ENCODE measurements at regions not wholly inside any gene's neighbourhood (a gene's known extent, or its start where the extent isn't known, plus 50 kb on each side); places are given as distances from the start of the nearest gene placed in this dataset.

DNA sequence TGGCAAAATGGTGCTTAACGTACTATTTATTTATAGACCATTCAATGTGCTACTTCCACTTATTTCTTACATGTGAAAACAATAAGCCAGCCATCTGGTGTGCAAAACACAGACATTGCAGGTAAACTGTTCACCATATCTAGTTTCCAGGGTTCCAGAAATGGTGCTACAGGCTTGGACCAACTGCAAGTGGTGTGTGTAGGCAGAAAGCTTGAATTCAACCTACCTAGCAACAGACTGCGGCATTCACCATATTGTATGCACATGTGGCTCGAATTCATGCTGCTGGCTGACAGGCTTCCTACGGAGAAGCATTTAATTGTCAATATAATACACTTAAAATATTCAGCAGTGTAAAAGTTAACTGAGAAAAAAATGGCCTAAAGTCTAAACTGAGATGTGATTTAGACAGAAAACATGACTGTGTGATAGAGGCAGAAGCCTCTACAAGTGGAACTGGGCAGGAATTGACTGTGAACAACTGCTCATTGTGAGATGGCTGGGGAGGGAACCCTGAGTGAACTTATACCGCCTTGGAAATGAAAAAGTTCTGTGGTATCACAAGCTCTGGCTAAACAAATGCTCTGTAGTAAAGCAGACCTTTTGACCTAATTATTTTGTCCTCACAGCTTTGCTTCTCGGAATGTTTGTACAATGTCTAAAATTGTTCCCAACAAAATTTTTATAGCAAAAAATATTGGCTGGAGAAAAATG lies 434.7 kb downstream of the GRIA2 start:
- DNase-seq = peak; percentile 11

- peak; percentile 65 for DNase-seq
These were observed 422.7 kb downstream of the GRIA2 start for GRCh38 chr4:157643257-157643656.

DNA sequence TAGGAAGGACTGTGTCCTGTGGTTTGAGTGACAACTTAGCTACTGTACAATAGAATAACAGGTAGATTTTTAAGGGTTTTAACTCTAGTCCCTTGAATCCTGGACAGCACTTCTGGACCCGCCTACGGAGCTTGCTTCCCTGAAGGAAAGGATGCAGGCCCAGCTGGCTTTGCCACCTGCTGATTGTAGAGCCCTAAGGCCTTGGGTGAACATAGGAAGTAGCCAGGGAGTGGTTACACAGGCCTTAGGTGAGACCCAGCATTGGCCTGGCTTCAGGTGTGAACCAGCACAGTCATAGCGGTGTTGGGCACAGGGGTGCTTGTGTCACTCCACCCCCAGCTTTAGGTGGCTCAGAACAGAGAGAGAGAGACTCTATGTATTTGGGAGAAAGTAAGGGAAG lies 413.5 kb downstream of the GRIA2 start:
- no peak for DNase-seq

DNA sequence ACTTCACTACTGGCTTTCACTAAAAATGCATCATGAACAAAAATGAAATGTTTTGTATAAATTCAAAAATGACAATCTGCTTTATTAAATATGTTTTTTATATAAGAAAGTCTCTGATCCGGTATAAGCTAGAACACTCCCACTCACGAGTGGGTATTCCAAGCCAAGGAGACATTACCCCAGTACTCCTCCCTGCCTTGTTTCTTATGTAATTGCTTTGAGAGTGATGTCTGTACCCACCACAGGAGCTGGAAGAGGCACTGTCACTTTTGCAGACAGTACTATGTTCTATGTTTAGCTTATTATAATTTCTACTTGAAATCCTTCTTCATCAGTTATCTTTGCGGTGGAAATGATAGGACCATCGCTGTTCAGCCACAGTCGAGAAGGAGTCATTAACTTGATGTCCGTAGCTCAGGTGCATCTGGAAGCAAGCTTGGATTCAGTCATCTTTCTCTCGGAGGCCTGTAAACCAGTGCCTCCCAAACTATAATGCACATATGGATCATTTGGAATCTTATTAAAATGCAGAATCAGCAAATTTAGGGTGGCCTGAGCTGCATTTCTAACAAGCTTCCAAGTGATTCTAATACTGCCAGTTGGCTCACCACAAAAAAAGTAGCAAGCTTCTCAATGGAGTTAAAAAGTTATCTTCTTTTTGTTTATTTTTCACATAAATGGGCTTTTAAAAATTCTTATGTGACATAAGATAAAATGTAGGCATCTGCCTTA lies 396.4 kb downstream of the GRIA2 start:
- DNase-seq = no peak

- no peak for DNase-seq
These were observed 387.5 kb downstream of the GRIA2 start for GRCh38 chr4:157607996-157608395.

DNA sequence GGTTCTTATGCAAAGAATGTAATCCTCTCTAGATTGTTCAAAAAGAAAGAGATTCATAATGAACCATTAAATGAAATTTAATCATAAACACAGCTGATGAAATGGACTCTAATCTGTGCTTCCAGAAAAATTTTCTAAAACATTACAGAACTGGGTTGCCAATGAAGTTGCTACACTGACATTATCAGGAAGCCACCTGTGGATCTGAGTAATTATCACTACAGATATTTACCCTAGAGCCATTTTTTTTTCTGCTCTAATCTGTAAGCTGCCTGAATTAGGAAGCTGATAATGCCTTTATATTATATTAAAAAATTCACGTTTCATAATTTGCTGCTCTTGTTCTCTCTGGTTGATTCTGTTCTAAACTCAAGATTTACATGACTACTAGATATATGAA lies 380.1 kb downstream of the GRIA2 start:
- no peak for DNase-seq

GRCh38 chr4:157591245-157591644 lies 370.7 kb downstream of the GRIA2 start:
- DNase-seq = no peak

DNA sequence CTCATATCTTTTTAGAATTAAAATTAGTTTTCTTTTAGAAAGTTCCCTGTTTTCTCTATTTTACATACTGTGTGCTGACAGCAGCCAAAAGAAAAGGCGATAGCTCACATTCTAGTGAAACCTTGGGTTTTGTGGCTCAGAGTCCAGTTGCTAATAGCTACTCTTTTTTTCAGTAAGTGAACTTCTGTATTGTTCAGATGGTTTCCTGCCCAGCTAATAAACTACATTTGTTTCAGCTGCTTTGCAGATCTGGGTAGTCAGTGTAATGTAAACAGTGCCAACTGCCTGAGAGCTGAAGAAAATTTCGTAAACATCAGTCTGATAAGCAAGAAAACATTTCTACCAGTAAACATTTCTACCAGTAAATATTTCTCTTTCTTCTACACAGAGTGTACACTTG lies 370.2 kb downstream of the GRIA2 start:
- no peak for DNase-seq

DNA sequence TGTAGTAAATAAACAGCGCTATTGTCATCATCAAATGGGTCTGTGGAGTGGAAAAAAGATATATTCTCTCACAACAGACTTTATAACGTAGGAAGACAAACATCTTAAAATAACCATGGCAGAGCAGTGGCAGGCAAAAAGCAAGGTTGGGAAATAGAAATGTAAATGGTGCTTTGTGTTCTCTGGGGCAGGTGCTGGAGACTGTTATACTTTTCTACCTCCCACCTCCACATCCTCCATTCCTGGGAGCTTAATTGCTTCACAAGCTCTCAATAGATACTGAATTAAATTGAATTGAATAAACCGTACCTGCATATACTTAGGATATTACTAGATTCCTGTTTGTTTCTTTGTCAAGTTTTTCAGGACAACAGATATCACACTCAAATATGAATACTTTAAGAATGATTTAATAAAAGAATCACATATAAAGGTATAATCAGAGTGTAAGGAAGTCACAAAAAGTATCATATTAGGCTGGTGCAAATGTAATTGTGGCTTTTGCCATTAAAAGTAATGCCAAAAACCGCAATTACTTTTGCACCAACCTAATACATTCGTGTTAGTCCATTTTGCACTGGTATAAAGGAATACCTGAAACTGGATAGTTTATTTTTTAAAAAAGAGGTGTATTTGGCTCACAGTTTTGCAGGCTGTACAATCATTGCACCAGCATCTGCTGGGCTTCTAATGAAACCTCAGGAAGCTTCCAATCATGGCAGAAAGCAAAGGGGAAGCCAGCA lies 367.3 kb downstream of the GRIA2 start:
- DNase-seq = no peak

DNA sequence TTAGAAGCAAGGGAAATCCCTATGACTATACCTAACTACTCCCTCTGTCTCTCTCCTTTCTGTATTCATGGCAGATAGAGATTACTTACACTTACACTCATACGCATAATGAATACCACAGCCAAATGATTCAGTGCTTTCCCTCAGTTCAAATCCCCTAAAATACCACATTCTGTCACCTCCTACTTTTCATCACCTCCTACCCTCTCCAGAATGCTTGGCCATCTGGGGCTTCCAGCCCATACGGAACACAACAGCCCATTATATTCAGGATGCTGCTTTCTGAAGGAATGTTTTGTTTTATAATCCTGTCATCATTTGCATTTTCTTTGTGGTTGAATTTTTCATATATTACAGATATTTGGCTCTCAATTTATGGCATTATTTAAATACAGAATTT lies 361.6 kb downstream of the GRIA2 start:
- no peak for DNase-seq

DNA sequence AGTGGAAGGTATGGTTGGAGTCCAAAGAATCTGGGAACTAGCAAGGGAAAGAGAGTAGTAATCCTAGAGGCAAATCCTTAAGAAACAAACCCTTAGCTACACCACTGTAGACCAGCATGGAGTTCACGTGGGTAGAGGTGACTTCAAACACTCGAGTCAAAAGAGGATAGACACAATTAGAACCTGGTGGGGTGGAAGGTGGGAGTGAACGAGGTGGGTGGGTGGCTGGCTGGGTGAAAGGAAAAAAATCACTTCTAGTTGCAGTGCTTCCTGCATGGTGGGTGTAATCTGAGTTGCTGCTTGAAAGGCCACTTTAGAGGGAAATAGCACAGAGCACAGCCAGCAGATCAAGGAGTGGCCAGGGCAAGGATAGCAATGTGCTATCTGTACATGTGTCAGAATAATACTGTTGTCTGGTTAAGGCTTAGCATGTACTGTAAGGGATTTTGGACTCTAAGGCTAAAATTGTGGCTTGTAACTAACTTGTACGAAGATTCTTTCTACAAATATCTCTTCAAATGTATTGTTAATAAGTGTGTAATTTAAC lies 356.2 kb downstream of the GRIA2 start:
- no peak for DNase-seq

DNA sequence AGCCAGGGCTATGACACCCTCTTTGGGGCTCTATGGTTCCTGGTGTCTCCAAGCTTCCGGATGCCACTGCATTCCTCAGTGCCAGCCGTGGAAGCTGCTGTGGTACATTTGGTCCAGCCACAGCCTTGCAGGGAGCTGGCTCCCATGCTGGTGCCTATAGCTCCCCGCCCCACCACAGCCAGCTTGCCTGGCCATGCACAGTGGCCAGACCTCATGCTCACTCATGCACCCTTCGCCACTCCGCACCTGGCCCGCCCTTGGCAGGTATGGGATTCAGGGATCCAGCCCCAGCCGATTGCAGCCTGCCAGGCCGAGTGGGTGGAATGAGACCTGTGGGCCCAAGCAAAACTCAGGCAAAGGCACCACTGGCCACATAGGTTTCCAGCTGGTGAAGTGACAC lies 354.8 kb downstream of the GRIA2 start:
- DNase-seq = no peak

DNA sequence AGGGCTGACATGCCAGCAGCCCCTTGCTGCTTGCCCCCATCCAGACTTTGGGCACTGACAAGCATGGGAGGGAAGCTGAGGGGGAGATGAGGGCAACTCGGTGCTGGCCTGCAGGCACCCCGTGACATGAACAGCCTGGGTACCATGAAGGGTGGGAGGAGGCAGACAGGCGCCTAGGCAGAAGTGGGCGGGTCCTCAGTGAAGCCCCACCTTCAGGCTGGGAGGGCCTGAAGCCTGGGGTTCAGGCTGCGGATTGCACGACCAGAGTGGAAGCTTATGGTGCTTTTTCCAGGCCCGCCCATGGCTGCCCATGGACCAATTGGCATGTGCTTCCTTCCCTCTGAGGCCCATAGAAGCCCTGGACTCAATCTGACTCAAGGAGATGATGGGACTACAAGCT lies 354.1 kb downstream of the GRIA2 start:
- no peak for DNase-seq

GRCh38 chr4:157572951-157573350 lies 352.4 kb downstream of the GRIA2 start:
- no peak for DNase-seq

- no peak for DNase-seq
These were observed 351.8 kb downstream of the GRIA2 start for GRCh38 chr4:157572284-157572683.

DNA sequence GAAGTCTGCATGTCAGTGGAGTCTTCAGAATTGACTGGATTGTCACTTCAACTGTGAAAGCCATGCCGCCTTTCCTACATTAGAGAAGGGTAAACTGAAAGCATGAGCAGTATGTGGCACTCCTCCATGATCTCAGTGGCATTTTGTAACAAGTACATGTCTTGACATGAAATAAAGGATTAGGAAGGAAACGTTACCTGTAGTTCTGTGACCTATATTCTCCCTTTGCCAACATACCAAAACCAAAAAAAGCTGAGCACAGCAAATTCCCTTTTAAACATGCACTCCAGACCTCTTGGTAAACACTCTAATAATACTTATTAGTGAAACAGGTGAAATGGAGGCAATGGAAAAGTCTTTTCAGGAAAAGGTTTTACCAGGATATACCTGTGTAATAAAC lies 344.2 kb downstream of the GRIA2 start:
- peak; percentile 42 for DNase-seq

DNA sequence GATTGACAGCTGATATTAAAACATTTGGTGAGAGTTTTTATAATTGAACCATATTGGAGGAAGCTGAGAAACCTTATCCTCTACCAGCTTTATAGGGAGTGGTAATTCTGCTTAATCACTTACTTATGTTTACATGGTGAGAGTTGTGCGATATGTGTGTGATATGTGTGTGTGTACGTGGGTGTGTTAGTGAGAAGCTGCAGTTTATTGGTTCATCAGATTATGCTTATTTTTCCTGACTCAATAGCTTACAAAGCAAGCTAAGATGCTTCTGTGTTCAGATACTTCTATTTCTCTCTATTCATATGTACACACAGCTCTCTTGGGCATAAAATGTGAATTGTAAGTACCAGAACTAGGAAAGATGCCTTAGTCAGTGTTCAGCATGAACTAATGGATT lies 343.7 kb downstream of the GRIA2 start:
- DNase-seq = no peak

DNA sequence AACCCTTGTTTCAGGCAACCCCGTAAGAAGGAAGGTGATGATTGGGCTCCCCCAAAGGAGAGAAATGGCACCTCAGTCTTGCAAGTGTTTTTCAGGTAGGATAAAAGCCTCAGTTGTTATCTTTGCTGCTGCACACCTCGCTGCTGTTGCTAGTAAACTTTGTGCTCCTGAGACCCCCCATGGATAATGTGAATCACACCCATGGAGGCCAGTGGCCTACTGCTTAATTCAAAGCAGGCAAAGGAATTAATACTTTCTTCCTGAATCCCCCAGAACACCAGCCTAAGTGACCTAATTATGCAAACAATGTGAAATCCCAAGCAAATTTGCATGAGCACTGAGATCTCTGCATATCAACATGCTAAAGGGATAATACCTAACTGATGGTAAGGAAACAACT lies 337.5 kb downstream of the GRIA2 start:
- no peak for DNase-seq

GRCh38 chr4:157550028-157550427 lies 329.5 kb downstream of the GRIA2 start:
- DNase-seq = no peak

DNA sequence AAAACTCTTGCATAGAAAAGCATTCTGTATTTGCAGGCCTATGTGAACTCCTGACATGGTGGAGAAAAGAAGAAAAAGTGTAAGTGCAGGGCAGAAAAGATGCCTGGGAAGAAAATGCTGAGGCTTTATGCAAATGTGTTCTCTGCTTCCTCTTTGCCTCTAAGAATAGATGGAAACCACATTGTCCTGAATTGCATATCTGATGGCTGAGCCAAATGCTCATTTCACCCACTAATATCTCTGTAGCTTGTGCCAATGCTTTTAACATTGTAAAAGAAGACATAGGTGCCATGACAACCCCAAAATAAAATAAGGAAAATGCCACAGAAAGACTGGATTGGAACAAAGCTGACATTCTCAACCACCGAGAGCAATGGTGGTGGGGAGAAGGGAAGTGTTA lies 307.4 kb downstream of the GRIA2 start:
- DNase-seq = no peak

- DNase-seq = no peak
These were observed 301.4 kb downstream of the GRIA2 start for GRCh38 chr4:157521906-157522305.

GRCh38 chr4:157514711-157515110 lies 294.2 kb downstream of the GRIA2 start:
- DNase-seq = no peak

GRCh38 chr4:157509341-157509740 lies 288.8 kb downstream of the GRIA2 start:
- no peak for DNase-seq

DNA sequence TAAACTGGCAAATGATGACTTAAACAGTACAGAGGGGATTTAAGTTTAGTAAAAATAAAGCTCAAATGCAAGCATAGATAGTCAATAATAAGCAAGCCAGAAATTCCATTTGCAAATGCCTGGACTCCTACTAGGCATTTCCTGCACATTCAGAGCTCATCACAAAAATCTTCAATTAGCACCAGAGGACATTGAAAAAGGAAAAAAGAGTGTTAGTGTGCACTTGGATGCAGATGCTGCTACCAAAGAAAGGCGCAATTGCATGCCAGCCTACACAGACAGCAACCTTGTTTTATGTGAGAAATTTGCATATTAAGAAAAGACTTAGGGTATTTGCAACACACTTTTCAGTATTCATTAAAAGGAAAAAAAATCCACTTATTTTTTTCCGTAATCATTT lies 282.1 kb downstream of the GRIA2 start:
- DNase-seq = no peak
